Calu3 (cell line): ENCODE measurements at regions not wholly inside any gene's neighbourhood (a gene's known extent, or its start where the extent isn't known, plus 50 kb on each side); places are given as distances from the start of the nearest gene placed in this dataset.

ENCODE experiments used
- BruUV-seq: library from RNA; stranded (reverse); fragments of 400-500 nt; replicated peaks from 2 replicates; lab custom pipeline; 2021; lab: Mats Ljungman, UMichigan
- CTCF ChIA-PET: fragments of 300-600 bp; sonication (Branson Sonifier 250); formaldehyde crosslinking; loops from one replicate; lab custom pipeline; 2022; ENCODE audit warnings: antibody characterized with exemption; lab: Charles Lee
- DNase-seq: peaks from one replicate; pipeline ENCODE4 v3.0.0; 2022
- H3K27ac Mint-ChIP-seq: one replicate; pipeline ENCODE4 v1.8.0; 2022; ENCODE audit warnings: mixed read lengths; ENCODE audit not compliant: unreplicated experiment
- H3K27me3 Mint-ChIP-seq: one replicate; pipeline ENCODE4 v1.8.0; 2022; ENCODE audit warnings: mixed read lengths; ENCODE audit not compliant: unreplicated experiment
- H3K36me3 Mint-ChIP-seq: one replicate; pipeline ENCODE4 v1.8.0; 2022; ENCODE audit warnings: mild to moderate bottlenecking, moderate library complexity, mixed read lengths; ENCODE audit not compliant: insufficient read depth, unreplicated experiment
- H3K4me1 Mint-ChIP-seq: one replicate; pipeline ENCODE4 v1.8.0; 2022; ENCODE audit warnings: mild to moderate bottlenecking, low read depth, mixed read lengths; ENCODE audit not compliant: unreplicated experiment
- H3K4me3 Mint-ChIP-seq: one replicate; pipeline ENCODE4 v1.8.0; 2022; ENCODE audit warnings: mild to moderate bottlenecking, low read depth, moderate library complexity, mixed read lengths; ENCODE audit not compliant: unreplicated experiment
- H3K9me3 Mint-ChIP-seq: one replicate; pipeline ENCODE4 v1.8.0; 2022; ENCODE audit warnings: low read depth, mixed read lengths; ENCODE audit not compliant: unreplicated experiment
- CTCF ChIP-seq: fragments of 200-600 bp; IDR thresholded peaks from one replicate; pipeline ENCODE4 v1.8.0; 2022; ENCODE audit warnings: antibody characterized with exemption; ENCODE audit not compliant: unreplicated experiment
- intact Hi-C: fragments of 100-400 bp; cut with micrococcal nuclease; formaldehyde crosslinking; loops from one replicate; pipeline ENCODE4 v1.10.0; 2022; ENCODE audit not compliant: unreplicated experiment

GRCh38 chr4:43547561-43547960 is 655.0 kb downstream of the GRXCR1 start:
- intact Hi-C loops, result no loop called here
- H3K36me3 Mint-ChIP-seq, result no peaks in the 10 kb centered on the region
- no peak overlapping the region for H3K4me3 Mint-ChIP-seq
- no TSS peak for BruUV-seq
- no peaks in the 10 kb centered on the region for H3K4me1 Mint-ChIP-seq
- no peak for TF ChIP-seq CTCF
- no peak overlapping the region for H3K27ac Mint-ChIP-seq
- peaks cover 6% of the 10 kb centered on the region for H3K9me3 Mint-ChIP-seq
- H3K27me3 Mint-ChIP-seq, result no peaks in the 10 kb centered on the region
- no peak for DNase-seq
- CTCF ChIA-PET, result no interaction called here

DNA sequence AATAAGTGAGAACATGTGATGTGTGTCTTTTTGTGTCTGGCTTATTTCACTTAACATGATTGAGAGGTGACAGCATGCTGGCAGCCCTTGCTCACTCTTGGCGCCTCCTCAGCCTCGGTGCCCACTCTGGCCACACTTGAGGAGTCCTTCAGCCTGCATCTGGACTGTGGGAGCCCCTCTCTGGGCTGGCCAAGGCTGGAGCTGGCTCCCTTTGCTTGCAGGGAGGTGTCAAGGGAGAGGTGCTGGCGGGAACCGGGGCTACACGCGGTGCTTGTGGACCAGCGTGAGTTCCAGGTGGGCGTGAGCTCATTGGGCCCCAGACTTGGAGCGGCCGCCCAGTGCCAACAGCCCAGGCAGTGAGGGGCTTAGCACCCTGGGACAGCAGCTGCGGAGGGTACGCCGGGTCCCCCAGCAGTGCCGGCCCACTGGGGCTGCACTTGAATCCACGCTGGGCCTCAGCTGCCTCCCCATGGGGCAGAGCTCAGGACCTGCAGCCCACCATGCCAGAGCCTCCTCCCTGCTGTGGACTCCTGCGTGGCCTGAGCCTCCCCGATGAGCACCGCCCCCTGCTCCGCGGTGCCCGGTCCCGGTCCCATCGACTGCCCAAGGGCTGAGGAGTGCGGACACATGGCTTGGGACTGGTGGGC is 658.6 kb downstream of the GRXCR1 start:
- intact Hi-C loops, result no loop called here
- H3K4me1 Mint-ChIP-seq, result no peaks in the 10 kb centered on the region
- no peaks in the 10 kb centered on the region for H3K36me3 Mint-ChIP-seq
- peaks cover 6% of the 10 kb centered on the region for H3K9me3 Mint-ChIP-seq
- no peak overlapping the region for H3K27ac Mint-ChIP-seq
- H3K4me3 Mint-ChIP-seq, result no peak overlapping the region
- no peaks in the 10 kb centered on the region for H3K27me3 Mint-ChIP-seq
- no TSS peak for BruUV-seq
- DNase-seq, result no peak
- TF ChIP-seq CTCF, result no peak
- CTCF ChIA-PET, result no interaction called here

DNA sequence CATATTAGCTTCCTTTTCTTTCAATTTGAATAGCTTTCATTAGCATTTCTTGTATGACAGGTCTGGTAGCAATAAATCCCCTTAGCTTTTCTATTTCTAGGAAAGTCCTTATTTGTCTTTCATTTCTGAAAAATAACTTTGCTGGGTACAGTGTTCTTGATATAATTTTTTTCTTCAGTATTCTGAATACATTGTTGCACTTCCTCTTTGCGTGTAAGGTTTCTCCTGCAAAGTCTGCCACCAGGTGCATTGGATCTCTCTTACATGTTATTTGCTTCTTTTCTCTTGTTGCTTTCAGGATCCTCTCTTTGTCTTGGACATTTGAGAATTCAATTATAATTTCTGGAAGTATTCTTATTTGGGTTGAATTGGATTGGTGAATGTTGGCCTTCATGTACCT is 663.7 kb downstream of the GRXCR1 start:
- Mint-ChIP-seq H3K36me3 (no peaks in the 10 kb centered on the region), H3K9me3 (peaks cover 9% of the 10 kb centered on the region), H3K4me1 (no peaks in the 10 kb centered on the region), H3K27me3 (no peaks in the 10 kb centered on the region), H3K27ac (no peak overlapping the region), H3K4me3 (no peak overlapping the region)
- intact Hi-C loops, result no loop called here
- no TSS peak for BruUV-seq
- no peak for DNase-seq
- CTCF ChIA-PET, result no interaction called here
- TF ChIP-seq CTCF, result no peak

- Mint-ChIP-seq H3K27me3 (no peaks in the 10 kb centered on the region), H3K36me3 (no peaks in the 10 kb centered on the region), H3K9me3 (peaks cover 8% of the 10 kb centered on the region), H3K4me1 (no peaks in the 10 kb centered on the region), H3K4me3 (no peak overlapping the region), H3K27ac (no peak overlapping the region)
- no TSS peak for BruUV-seq
- no peak for DNase-seq
- intact Hi-C loops, result no loop called here
- no peak for TF ChIP-seq CTCF
- CTCF ChIA-PET, result no interaction called here
These were observed 667.5 kb downstream of the GRXCR1 start for GRCh38 chr4:43560047-43560446.
